NCI-H774 (cell line): ENCODE measurements at regions not wholly inside any gene's neighbourhood (a gene's known extent, or its start where the extent isn't known, plus 50 kb on each side); places are given as distances from the start of the nearest gene placed in this dataset.

Source experiments
- DNase-seq: peaks from one replicate; lab custom pipeline; 2025; lab: John Stamatoyannopoulos, UW

DNA sequence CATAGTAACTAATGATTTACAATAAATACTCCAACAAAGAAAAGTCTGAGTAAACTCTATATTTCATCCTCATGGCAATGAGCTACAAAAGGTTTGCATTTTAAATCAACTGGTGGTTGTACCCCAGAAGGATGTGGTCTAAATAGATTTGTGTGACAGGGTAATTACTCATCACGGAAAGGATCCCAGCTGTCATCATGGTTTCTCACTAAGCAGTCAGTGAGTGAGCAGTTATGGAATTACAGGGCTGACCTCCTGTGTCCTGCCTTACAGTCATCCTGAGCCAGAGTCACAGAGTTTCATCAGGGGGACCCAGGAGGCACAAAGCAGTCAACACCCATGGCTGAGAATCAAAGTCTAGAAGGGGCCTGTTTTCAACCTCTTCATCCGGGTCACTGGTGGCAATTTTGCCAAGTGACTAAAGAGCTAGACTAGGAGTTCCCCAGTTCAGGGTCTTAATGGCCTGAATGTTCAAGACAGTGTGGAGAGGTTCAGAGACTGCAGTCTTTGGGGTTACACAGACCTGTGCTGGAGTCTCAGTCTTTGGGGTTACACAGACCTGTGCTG, 210.7 kb upstream of the SLC24A2 start:
- no peak for DNase-seq

GRCh38 chr9:19998823-19999455, 210.1 kb upstream of the SLC24A2 start:
- no peak for DNase-seq

GRCh38 chr9:19998153-19998552, 209.3 kb upstream of the SLC24A2 start:
- no peak for DNase-seq

GRCh38 chr9:19995619-19996018, 206.8 kb upstream of the SLC24A2 start:
- DNase-seq = no peak

- DNase-seq = peak; percentile 89
Measured at GRCh38 chr9:19994296-19994695, 205.5 kb upstream of the SLC24A2 start.

GRCh38 chr9:19992556-19992955, 203.7 kb upstream of the SLC24A2 start:
- DNase-seq = no peak

DNA sequence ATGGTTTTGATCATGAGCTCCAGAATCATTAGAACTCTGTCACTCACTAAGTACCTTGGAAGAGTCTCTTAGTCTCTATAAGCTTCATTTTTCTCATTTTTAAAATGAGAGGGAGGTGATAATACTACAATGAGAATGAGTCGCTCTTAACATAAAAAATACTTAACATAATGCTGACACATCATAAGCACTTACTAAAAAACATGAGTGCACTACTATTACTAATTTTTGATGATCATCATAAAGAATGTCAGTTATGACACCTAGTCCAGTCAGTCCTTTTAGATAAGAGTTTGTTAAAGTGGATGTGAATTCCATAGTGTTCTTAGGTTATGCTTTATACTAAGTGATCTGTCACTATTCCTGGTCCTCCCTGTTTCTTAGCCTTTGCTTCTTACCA, 200.4 kb upstream of the SLC24A2 start:
- DNase-seq = no peak

GRCh38 chr9:19988281-19988680, 199.4 kb upstream of the SLC24A2 start:
- DNase-seq = no peak

DNA sequence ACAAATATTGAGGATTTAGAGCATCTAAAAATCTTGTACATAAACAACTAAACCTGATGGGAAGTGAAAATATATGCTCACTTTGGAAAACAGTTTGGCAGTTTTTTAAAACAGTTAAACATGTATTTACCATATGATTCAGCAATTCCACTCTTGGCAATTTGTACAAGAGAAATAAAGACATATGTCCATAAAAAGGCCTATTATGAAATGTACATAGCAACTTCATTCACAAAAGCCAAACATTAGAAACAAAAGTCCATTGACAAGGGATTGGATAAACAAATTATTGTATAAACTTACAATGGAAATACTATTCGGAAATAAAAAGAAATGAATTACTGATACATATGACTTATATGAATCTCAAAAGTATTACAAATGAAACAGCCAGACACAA, 196.2 kb upstream of the SLC24A2 start:
- peak; percentile 72 for DNase-seq

DNA sequence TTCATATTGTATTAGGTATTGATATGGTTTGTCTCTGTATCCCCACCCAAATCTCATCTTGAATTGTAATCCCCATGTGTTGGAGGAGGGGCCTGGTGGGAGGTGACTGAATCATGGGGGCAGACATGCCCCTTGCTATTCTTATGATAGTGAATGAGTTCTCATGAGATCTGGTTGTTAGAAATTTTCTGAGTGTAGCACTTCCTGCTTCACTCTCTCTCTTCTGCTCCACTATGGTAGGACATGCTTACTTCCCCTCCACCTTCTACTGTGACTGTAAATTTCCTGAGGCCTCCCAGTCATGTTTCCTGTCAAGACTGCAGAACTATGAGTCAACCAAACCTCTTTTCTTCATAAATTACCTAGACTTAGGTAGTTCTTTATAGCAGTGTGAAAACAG, 187.4 kb upstream of the SLC24A2 start:
- no peak for DNase-seq

- DNase-seq = no peak
Measured at GRCh38 chr9:19975499-19975898, 186.7 kb upstream of the SLC24A2 start.

GRCh38 chr9:19969721-19970120, 180.9 kb upstream of the SLC24A2 start:
- DNase-seq = no peak

- DNase-seq = no peak
Measured at GRCh38 chr9:19967888-19968459, 179.1 kb upstream of the SLC24A2 start.

GRCh38 chr9:19967216-19967887, 178.5 kb upstream of the SLC24A2 start:
- peak; percentile 62 for DNase-seq

- no peak for DNase-seq
Measured at GRCh38 chr9:19965336-19965735, 176.5 kb upstream of the SLC24A2 start.

GRCh38 chr9:19947996-19948395, 159.2 kb upstream of the SLC24A2 start:
- DNase-seq = no peak

- DNase-seq = peak; percentile 38
Measured at GRCh38 chr9:19946441-19947109, 157.7 kb upstream of the SLC24A2 start.

DNA sequence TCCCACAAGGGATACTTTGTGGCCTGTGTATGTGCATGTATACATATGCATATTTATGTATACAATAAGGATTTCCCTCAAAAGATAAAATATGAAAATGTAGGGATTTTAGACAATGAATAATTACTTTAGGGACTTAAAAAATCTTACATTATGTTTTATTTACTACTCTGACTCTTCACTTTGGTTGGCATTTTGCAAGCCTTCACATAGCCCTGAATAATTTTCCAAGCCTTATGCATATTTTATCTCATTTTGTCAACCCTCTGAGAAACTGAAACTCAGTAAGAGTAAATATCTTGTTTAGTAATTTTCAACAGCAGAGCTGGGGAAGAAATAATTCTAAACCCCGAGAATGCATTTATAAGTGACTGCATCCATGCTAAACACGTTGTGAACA, 153.0 kb upstream of the SLC24A2 start:
- no peak for DNase-seq

GRCh38 chr9:19940811-19941535, 152.1 kb upstream of the SLC24A2 start:
- no peak for DNase-seq

GRCh38 chr9:19939734-19940278, 151.0 kb upstream of the SLC24A2 start:
- no peak for DNase-seq

DNA sequence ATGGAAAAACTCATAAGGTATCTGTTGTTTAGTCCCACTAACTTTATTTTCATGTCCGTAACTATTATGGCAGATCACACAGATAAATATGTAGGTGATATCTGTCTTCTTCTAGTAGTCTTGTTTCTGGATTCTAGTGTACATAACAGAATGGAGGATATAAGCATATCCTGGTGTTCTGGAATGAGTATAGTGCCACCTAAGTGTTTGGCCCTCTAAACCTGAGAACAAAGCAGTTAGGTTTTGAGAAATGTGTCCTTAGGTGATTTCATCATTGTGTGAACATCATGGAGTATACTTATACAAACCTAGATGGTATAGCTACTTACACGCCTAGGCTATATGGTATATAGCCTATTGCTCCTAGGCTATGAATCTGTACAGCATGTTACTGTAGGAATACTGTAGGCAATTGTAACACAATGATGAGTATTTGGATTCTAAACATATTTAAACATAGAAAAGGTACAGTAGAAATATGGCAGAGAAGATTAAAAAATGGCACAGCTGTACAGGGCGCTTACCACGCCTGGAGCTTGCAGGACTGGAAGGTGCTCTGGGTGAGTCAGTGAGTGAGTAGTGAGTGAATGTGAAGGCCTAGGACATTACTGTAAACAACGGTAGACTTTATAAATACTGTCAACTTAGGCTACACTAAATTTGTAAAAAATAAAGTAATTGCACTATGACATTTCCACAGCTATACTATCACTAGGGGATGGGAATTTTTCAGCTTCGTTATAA, 150.3 kb upstream of the SLC24A2 start:
- no peak for DNase-seq
